ENCODE measurements at regions not wholly inside any gene's neighbourhood (a gene's known extent, or its start where the extent isn't known, plus 50 kb on each side); places are given as distances from the start of the nearest gene placed in this dataset.

DNA sequence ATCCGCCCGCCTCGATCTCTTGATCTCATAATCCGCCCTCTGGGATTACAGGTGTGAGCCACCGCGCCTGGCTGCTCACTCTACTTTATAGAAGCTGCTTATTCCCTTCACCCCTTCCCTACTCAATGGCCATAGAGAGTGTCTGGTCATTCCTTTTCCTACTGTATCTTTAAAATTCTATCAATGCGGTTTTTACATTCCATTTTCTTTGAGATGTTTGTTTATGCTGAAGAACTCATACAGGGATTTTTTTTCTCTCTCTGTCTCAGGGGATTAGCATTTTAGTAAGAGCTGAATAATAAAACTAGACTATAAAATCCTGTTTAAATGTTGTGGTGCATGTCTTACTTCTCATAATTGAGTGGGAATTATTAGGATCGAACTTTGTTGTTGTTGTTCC, 218.6 kb upstream of the FOXN3 start:
- no peaks in the 10 kb centered on the region for H3K9me3 ChIP-seq
- H3K27ac ChIP-seq = no peak overlapping the region
- no peaks in the 10 kb centered on the region for H3K36me3 ChIP-seq
- no peaks in the 10 kb centered on the region for H3K4me1 ChIP-seq (ENCODE audit: control insufficient read depth in 1 of 2, insufficient read depth in 1 of 2, low read depth in 1 of 2, low read length in 1 of 2)
- no peak overlapping the region for H3K4me3 ChIP-seq (ENCODE audit: low read depth in 1 of 2, low read length in 1 of 2)
- TF ChIP-seq, protein P1, sequence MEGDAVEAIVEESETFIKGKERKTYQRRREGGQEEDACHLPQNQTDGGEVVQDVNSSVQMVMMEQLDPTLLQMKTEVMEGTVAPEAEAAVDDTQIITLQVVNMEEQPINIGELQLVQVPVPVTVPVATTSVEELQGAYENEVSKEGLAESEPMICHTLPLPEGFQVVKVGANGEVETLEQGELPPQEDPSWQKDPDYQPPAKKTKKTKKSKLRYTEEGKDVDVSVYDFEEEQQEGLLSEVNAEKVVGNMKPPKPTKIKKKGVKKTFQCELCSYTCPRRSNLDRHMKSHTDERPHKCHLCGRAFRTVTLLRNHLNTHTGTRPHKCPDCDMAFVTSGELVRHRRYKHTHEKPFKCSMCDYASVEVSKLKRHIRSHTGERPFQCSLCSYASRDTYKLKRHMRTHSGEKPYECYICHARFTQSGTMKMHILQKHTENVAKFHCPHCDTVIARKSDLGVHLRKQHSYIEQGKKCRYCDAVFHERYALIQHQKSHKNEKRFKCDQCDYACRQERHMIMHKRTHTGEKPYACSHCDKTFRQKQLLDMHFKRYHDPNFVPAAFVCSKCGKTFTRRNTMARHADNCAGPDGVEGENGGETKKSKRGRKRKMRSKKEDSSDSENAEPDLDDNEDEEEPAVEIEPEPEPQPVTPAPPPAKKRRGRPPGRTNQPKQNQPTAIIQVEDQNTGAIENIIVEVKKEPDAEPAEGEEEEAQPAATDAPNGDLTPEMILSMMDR (IDR thresholded peaks at IDR 0.05) = no peak
- H3K27me3 ChIP-seq = no peaks in the 10 kb centered on the region

DNA sequence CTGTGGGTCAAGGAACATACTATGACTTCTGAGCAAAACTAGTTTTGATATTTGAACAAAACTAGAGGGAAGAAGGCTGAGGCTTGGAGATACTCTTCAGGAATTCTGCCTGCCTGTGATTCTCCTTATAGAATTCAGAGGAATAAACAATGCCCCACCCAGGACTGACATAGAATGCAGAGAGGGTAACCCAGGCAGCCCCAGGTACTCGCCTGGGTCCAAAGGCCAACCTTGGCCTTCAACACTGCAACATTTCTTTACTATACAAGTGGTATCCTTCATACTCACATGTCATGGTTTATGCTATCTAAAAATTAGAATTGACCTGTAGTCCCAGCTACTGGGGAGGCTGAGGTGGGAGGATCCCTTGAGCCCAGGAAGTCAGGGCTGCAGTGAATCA, 217.0 kb upstream of the FOXN3 start:
- no peaks in the 10 kb centered on the region for H3K9me3 ChIP-seq
- H3K27me3 ChIP-seq = no peaks in the 10 kb centered on the region
- no peak overlapping the region for H3K4me3 ChIP-seq (ENCODE audit: low read depth in 1 of 2, low read length in 1 of 2)
- TF ChIP-seq, protein P1 (IDR thresholded peaks at IDR 0.05) = no peak
- no peaks in the 10 kb centered on the region for H3K36me3 ChIP-seq
- no peak overlapping the region for H3K27ac ChIP-seq
- H3K4me1 ChIP-seq (ENCODE audit: control insufficient read depth in 1 of 2, insufficient read depth in 1 of 2, low read depth in 1 of 2, low read length in 1 of 2) = no peaks in the 10 kb centered on the region

DNA sequence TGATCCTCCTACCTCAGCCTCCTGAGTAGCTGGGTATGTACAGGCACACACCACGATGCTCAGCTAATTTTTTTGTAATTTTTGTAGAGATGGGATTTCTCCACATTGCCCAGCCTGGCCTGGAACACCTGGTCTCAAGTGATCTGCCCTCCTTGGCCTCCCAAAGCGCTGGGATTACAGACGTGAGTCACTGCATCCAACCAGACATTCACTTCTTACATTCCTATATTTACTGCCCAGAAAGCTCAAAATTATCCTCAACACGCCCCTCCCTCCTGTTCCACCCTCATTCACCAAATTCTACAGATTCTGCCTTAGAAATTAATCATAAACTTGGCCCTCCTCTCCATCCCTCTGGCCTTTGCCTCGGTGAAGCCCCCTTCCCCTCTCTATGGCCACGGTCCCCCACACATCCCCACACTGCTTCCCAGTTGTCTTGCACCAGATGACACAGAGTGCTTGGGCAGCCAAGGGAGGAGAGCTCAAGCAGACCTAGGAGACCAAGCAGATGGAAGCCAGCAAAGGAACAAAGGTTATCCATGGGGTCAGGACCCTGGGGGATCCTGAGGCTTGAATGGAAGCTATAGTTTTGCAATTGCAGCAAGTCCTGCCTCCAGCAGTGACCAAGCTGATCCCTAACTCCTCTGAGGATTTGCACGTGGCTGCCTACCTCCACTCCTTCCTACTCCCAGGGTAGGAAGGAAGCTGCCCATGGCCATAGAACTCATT, 213.2 kb upstream of the FOXN3 start:
- Histone ChIP-seq H3K36me3 (no peaks in the 10 kb centered on the region), H3K9me3 (no peaks in the 10 kb centered on the region), H3K4me3 (ENCODE audit: low read depth in 1 of 2, low read length in 1 of 2) (no peak overlapping the region), H3K4me1 (ENCODE audit: control insufficient read depth in 1 of 2, insufficient read depth in 1 of 2, low read depth in 1 of 2, low read length in 1 of 2) (peaks cover 7 to 17% of the 10 kb centered on the region in 2 experiments), H3K27ac (no peak overlapping the region), H3K27me3 (no peaks in the 10 kb centered on the region)
- TF ChIP-seq, protein P1 (IDR thresholded peaks at IDR 0.05) = no peak

DNA sequence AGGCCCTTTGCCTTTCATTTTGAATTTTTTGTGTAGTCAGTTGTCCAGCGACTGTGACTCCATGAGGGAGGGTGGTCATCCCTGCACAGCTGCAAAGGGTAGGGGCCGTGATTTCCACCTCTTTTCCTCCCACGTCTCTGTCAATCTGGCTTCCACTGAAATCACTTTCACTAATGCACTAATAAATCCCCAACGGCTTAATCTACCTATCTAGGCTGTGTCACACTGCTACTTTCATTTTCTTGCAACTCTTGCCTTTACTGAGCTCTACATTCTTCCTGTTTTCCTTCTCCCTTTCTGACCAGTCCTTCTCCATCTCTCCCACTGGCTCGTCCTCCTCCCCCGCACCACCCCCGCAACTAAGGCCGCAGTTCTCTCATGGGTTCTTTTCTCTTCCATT, 212.3 kb upstream of the FOXN3 start:
- no peaks in the 10 kb centered on the region for H3K27me3 ChIP-seq
- H3K4me3 ChIP-seq (ENCODE audit: low read depth in 1 of 2, low read length in 1 of 2) = no peak overlapping the region
- TF ChIP-seq, protein P1 (IDR thresholded peaks at IDR 0.05) = no peak
- H3K36me3 ChIP-seq = no peaks in the 10 kb centered on the region
- no peak overlapping the region for H3K27ac ChIP-seq
- no peaks in the 10 kb centered on the region for H3K9me3 ChIP-seq
- peaks cover 7 to 17% of the 10 kb centered on the region in 2 experiments for H3K4me1 ChIP-seq (ENCODE audit: control insufficient read depth in 1 of 2, insufficient read depth in 1 of 2, low read depth in 1 of 2, low read length in 1 of 2)

DNA sequence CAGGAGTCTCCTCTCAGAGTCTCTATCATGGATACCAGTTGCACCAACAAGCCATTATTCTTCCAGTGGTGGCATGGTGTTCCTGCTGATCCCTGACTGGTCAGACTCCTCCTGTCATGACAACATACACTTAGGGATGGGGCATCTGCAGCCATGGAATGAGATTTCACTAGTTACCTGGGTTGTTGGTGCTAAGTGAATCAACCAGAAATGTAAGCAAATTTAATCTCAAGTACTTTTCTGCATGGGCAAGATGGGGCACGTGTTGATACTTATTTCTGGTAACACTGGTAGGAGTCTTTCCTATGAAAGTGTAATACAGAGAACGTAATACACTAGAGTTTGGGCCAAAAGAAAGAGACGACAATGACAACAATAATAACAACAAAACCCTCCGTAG, 211.5 kb upstream of the FOXN3 start:
- H3K27me3 ChIP-seq = no peaks in the 10 kb centered on the region
- H3K4me1 ChIP-seq (ENCODE audit: control insufficient read depth in 1 of 2, insufficient read depth in 1 of 2, low read depth in 1 of 2, low read length in 1 of 2) = peaks cover 7 to 17% of the 10 kb centered on the region in 2 experiments
- no peak overlapping the region for H3K27ac ChIP-seq
- H3K4me3 ChIP-seq (ENCODE audit: low read depth in 1 of 2, low read length in 1 of 2) = no peak overlapping the region
- TF ChIP-seq, protein P1 (IDR thresholded peaks at IDR 0.05) = no peak
- H3K36me3 ChIP-seq = no peaks in the 10 kb centered on the region
- no peaks in the 10 kb centered on the region for H3K9me3 ChIP-seq

All from neutrophil (primary cell).